ENCODE measurements at regions not wholly inside any gene's neighbourhood (a gene's known extent, or its start where the extent isn't known, plus 50 kb on each side); places are given as distances from the start of the nearest gene placed in this dataset.

- no peak for TF ChIP-seq CTCF (IDR thresholded peaks at IDR 0.05; ENCODE audit: insufficient read depth, low read length, poor library complexity, severe bottlenecking)
- Histone ChIP-seq H3K27me3 (ENCODE audit: control insufficient read depth, insufficient read depth, low read length) (no peaks in the 10 kb centered on the region), H3K4me3 (ENCODE audit: low read depth, low read length) (no peak overlapping the region), H3K36me3 (ENCODE audit: control insufficient read depth, insufficient read depth, low read length) (no peaks in the 10 kb centered on the region)
- DNase-seq (ENCODE audit: low read depth): no peak
These were observed 108.3 kb downstream of the AHR start for GRCh38 chr7:17406738-17407137.

DNA sequence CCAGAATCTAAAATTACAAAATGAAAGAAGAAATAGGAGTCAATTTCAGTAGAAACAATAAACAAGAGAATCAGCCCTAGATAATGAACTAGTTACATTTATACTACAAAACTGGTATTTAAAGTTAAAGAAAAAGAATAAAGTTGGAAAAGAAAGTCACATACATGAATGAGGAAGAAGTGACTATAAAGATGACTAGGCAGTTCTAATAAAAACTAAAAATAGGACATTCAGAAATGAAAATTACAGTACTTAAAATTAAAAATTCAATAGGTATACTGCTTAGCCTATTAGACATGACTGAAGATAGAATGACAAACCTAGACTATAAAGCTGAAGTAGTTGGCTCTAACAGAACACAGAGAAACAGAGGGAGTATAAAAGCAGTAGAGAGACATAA lies 108.8 kb downstream of the AHR start:
- no peak for DNase-seq (ENCODE audit: low read depth)
- Histone ChIP-seq H3K4me3 (ENCODE audit: low read depth, low read length) (no peak overlapping the region), H3K27me3 (ENCODE audit: control insufficient read depth, insufficient read depth, low read length) (no peaks in the 10 kb centered on the region), H3K36me3 (ENCODE audit: control insufficient read depth, insufficient read depth, low read length) (no peaks in the 10 kb centered on the region)
- TF ChIP-seq CTCF (IDR thresholded peaks at IDR 0.05; ENCODE audit: insufficient read depth, low read length, poor library complexity, severe bottlenecking): no peak

GRCh38 chr7:17408245-17408903 lies 109.9 kb downstream of the AHR start:
- no peaks in the 10 kb centered on the region for H3K36me3 ChIP-seq (ENCODE audit: control insufficient read depth, insufficient read depth, low read length)
- H3K4me3 ChIP-seq (ENCODE audit: low read depth, low read length): no peak overlapping the region
- H3K27me3 ChIP-seq (ENCODE audit: control insufficient read depth, insufficient read depth, low read length): no peaks in the 10 kb centered on the region
- peak; percentile 91 for DNase-seq (ENCODE audit: low read depth)
- no peak for TF ChIP-seq CTCF (IDR thresholded peaks at IDR 0.05; ENCODE audit: insufficient read depth, low read length, poor library complexity, severe bottlenecking)

- TF ChIP-seq CTCF (IDR thresholded peaks at IDR 0.05; ENCODE audit: insufficient read depth, low read length, poor library complexity, severe bottlenecking): no peak
- no peak for DNase-seq (ENCODE audit: low read depth)
- no peaks in the 10 kb centered on the region for H3K27me3 ChIP-seq (ENCODE audit: control insufficient read depth, insufficient read depth, low read length)
- no peak overlapping the region for H3K4me3 ChIP-seq (ENCODE audit: low read depth, low read length)
- no peaks in the 10 kb centered on the region for H3K36me3 ChIP-seq (ENCODE audit: control insufficient read depth, insufficient read depth, low read length)
These were observed 110.4 kb downstream of the AHR start for GRCh38 chr7:17408904-17409290.

DNA sequence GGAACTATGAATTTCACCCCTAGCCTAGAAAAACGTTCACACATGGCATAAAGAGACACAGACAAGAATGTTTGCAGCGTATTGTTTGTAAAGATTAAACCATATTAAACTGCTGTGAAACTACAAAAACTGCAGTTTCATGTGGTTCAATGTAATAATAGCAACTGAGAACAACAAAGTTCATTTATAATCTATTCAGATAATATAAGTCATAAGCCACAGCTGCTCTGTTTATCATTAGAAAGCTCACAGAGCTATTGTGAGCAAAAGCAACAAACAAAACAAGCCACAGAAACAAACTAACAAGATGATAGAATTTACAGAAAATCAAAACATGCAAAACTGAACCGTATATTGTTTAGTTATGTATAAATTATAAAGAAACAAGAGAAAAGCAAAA lies 113.5 kb downstream of the AHR start:
- TF ChIP-seq CTCF (IDR thresholded peaks at IDR 0.05; ENCODE audit: insufficient read depth, low read length, poor library complexity, severe bottlenecking): no peak
- no peak for DNase-seq (ENCODE audit: low read depth)
- no peaks in the 10 kb centered on the region for H3K36me3 ChIP-seq (ENCODE audit: control insufficient read depth, insufficient read depth, low read length)

DNA sequence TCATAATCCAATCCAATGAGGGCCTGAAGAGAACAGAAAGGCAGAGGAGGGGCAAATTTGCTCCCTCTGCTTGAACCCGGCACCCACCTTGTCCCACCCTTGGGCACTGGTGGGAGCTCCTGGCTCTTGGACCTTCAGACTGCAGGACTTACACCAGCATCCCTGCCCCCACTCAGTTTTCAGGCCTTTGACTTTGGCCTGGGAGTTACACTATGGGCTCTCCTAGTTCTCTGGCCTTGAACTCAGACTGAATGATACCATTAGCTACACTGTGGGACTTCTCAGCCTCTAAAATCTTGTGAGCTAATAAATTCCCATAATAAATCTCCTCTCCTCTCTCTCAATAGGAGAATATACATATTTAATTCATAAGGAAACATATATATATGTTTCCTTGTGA lies 114.4 kb downstream of the AHR start:
- H3K4me3 ChIP-seq (ENCODE audit: low read depth, low read length): no peak overlapping the region
- DNase-seq (ENCODE audit: low read depth): no peak
- TF ChIP-seq CTCF (IDR thresholded peaks at IDR 0.05; ENCODE audit: insufficient read depth, low read length, poor library complexity, severe bottlenecking): no peak
- H3K36me3 ChIP-seq (ENCODE audit: control insufficient read depth, insufficient read depth, low read length): no peaks in the 10 kb centered on the region
- no peaks in the 10 kb centered on the region for H3K27me3 ChIP-seq (ENCODE audit: control insufficient read depth, insufficient read depth, low read length)

More for the DNA sequence above, 113.5 kb downstream of the AHR start:
- Histone ChIP-seq H3K27me3 (ENCODE audit: control insufficient read depth, insufficient read depth, low read length) (no peaks in the 10 kb centered on the region), H3K4me3 (ENCODE audit: low read depth, low read length) (no peak overlapping the region)

Measured in kidney epithelial cell (primary cell).